GM21367 (cell line): ENCODE measurements at regions not wholly inside any gene's neighbourhood (a gene's known extent, or its start where the extent isn't known, plus 50 kb on each side); places are given as distances from the start of the nearest gene placed in this dataset.

ENCODE experiments used
- ATAC-seq: cut with Tn5 transposase; IDR thresholded peaks from one replicate; pipeline ENCODE4 v1.9.1; 2021; ENCODE audit not compliant: unreplicated experiment

DNA sequence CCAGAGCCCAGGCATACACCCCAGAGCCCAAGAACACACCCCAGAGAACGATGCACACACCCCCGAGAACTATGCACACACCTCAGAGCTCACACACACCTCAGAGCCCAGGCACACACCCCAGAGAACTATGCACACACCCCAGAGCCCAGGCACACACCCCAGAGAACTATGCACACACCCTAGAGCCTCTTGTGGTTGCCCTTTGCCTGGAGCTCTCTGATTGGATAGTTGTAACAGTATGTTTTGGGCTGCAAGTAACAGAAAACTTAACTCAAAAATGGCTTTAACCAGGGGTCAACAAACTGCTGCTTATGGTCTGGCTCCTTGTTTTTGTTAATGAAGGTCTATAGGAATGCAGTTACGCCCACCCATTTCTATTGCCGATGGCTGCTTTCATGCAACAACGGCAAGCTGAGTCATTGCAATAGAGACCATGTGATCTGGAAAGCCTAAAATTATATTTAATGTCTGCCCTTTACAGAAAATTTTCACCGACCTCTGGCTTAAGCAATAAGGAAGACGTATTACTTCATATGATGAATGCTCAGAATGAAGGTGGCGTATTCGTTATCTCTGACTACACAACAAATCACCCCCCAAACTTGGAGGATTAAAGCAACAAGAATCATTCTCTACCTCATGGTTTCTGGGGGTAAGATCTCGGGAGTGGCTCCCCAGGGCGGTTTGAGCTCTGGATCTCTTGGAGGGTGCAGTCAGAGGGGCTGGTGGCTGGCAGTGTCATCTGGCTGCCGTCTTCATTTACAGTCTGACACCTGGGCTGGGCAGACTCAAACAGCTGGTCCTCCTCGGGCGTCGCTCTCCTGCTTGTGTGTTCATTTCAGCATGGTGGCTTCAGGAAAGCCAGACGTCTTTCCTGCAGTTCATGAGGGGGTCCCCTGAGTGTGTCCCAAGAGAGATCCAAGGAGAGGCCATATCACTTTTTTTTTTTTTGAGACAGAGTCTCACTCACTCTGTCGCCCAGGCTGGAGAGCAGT, 66.3 kb upstream of the NCOR2 start:
- no peak for ATAC-seq

DNA sequence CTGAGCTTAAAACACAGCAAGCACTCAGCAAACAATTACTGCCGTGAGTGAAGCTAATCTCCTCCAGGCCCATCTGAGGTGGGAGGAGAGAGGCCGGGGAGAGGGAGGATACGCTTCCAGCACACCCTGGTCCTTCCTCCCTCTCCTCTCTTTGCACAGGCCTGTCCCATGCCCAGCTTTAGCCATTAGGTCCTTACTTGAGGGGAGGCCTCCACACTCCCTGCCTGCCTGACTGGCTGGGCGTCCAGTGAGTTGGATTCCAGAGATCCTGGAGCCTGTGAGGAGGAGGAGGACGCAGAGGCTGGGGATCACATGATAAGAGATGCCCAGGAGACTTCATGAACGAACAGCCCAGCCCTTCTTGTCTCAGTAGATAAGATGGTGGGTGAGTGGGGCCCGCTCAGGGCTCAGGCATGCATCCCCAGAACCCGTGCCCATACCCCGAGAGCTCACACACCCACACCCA, 65.1 kb upstream of the NCOR2 start:
- no peak for ATAC-seq

DNA sequence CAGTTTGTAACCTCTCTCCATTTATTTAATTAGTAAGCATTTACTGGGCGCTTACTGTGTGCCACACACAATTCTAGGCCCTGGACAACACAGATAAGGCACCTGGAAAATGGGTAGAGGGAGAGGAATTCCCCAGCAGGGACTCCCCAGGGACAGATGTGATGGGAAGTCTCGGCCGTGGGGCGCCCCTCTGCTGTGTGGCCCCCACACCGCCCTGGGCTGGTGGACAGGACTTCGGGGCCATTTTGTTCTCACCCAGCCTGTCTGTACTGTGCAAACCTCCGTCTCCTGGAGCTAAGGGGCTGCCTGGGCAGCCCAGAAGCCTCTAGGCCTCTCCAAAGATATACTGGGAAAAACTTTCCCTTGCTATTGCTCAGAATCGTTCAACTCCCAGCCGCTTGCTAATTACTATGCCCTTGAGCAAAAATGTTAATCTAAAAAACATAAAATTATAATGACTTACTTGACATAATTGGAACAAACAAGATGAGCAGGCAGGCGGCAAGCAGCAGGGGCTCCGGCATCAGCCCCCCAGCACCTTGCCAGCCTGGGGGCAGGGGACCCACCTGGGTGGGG, 64.4 kb upstream of the NCOR2 start:
- ATAC-seq = no peak

DNA sequence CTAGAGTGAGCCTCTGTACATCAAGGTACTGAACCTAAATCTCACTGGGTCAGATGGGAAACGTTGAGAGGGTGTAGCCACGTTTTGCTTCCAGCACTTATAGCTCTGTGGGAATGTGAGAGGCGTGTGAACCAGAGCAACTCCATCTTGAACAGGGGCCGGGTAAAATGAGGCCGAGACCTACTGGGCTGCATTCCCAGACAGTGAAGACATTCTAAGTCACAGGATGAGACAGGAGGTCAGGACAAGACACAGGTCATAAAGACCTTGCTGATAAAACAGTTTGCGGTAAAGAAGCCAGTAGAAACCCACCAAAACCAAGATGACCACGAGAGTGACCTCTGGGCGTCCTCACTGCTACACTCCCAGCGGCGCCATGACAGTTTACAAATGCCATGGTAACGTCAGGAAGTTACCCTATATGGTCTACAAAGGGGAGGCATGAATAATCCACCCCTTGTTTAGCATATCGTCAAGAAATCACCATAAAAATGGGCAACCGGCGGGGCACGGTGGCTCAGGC, 63.4 kb upstream of the NCOR2 start:
- no peak for ATAC-seq

DNA sequence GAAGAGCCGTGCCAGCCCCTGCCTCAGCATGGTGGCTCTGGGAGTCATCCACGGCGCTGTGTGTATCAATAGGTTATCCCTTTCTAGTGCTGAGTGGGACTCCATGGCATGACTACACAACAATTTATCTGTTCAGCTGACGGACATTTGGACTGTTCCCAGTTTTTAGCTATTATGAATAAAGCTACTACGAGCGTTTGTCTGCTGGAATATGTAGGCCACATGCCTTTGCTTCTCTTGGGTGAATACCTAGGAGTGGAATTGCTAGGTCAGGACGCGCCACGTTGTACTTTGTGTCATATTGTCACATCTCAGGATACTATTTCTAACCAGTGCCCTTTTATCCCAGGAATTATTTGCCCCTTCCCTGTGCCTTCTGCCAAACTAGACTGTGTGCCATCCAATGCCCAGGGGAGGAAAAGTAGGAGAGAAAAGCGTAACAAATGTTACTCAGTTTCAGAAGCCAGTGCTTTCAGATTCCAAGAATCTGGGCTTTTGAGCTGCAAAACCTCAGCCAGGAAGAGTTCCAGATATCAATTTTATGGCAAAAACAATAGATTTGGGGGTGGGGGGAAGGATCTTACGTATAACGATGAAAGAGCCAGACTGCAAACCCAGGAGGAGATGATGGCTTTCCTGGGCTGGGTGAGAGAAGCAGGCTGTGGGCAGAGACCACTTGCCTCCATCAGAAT, 62.5 kb upstream of the NCOR2 start:
- no peak for ATAC-seq

DNA sequence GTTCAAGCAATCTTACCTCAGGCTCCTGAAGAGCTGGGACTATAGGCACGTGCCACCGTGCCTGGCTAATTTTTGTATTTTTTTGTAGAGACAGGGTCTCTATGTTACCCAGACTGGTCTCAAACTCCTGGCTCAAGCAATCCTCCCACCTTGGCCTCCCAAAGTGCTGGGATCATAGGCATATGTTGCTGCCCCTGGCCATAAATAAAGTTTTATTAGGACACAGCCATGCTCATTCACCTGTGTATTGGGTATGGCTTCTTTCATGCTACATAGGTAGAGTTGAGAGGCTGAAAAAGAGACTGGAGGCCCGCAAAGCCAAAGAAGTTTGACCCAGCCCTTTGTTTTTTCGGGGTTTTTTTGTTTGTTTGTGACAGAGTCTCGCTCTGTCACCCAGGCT, 61.7 kb upstream of the NCOR2 start:
- no peak for ATAC-seq

DNA sequence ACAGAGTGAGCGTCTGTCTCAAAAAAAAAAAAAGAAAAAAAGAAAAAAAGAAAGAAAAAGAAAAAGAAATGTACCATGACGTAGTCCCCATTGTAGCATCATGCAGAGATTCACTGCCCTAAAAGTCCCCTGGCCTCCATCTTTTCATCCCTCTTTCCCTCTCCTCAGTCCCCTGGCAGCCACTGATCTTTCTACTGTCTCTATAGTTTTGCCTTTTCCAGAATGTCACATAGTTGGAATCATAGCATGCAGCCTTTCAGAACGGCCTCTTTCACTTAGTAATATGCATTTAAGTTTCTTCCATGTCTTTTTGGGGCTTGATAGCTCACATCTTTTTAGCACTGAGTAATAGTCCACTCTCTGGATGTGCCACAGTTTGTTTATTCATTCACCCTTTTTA, 60.5 kb upstream of the NCOR2 start:
- ATAC-seq = no peak

DNA sequence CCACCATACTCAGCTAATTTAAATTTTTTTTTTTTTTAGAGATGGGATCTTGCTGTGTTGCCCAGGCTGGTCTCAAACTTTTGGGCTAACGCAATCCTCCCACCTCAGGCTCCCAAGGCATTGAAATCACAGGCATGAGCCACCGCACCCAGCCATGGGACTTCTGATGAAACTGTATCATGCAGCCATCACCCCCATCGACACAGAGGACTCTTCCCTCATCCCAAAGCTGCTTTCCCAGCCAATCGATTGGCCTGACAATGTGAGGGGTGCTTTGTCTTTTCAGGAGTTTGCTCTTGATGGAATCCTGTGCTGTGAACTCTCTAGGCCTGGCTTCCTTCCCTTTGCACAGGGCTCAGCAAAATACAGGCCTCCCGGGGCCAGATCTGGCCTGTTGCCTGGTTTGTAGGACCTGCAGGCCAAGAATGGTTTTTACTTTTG, 59.6 kb upstream of the NCOR2 start:
- no peak for ATAC-seq

DNA sequence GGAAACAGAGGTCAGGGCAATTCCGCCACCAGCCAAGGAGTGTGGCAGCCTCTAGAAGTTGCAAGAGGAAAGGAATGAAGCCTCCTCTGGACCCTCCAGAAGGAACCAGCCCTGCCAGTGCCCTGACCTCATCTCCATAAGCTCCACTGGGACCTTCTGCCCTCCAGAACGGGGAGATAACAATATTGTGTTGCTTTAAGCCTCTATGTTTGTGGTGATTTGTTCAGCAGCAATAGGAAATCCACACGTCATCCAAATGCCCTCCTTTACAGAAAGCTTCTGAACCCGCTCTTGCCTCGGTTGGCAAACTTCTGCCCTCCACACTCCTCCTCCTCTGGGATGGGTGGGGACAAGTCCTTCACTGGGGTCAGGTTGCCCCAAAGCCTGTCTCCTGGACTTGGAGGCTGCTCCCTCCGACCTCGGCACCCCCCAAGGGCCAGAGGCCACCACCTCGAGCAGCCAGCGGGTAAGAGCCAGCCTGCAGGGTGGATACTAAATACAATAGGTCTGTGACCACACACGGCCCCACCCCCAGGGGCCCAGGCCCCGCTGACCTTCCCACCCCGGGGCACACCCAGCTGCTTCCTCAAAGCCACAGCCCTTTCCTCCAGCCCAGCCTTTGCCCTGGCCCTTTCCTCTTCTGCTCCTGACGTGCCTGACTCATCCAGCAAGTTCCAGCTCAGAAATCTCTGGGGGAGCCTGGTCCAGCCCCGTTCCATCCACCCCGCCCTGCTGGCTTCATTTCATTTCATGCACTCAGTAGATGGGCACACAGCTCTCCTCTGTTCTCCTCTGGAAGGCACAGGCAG, 58.7 kb upstream of the NCOR2 start:
- no peak for ATAC-seq

DNA sequence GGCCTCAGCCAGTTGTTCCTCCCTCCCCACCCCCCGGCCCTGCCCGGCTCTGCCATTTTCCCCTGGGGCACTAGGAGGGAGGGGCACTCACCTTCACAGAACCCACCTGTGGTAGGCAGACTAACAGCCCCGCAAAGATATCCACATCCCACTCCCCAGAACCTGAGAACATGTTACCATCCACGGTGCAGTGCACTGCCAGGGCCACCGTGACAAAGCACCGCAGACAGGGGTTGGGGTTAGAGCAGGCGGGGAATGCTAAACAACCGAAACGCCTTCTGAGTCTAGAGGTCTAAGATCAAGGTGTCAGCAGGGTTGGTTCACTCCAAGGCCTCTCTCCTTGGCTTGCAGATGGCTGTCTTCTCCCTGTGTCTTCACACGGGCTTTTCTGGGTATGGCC, 57.4 kb upstream of the NCOR2 start:
- ATAC-seq = no peak

DNA sequence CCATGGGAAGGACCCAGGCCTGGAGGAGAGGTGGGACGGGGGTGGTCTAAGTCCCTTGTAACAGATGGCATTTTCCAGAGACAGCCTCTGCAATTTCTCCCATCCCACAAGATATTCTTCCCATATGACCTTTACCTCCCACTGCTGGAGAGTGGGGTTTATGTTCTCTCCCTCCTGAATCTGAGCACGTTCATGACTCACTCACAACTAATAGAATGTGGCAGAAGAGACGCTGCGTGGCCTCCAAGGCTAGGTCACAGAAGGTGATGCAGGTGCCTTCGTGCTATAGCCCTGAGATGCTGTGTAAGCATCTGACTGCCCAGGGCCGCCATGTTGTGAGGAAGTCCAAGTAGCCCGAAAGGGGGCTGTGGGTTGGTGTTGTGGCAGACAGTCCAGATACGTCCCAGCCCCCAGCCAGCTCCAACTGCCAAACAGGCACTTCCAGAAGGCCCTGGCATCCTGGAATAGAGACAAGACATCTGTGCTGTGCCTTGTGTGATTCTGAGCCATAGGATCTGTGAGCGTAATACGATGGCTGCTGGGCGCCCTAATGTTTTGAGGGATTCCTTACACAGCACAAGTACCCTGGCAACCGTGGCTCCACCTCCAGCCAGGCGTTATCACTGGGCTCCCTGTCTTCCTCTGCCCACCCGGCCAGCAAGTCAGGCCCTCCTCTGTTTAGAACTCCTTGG, 56.1 kb upstream of the NCOR2 start:
- ATAC-seq = no peak

DNA sequence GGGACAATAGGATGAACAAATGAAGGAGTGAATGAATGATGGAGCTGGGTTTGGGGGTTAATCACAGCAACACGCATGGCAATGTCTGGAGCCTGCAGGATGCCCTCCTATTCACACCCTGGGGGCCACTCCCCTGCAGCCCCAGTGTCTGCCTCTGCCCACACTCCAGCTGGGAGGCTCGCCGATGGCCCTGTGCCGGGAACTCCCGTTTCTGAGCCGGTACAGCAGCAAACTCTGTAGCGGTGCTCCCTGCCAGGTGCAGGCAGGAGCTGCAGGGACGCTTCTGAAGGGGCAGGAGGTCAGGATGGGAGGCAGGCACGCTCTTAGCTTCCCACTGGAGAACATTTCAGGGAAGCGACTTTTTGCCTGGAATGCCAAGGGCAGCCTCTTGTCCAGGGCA, 55.4 kb upstream of the NCOR2 start:
- no peak for ATAC-seq

DNA sequence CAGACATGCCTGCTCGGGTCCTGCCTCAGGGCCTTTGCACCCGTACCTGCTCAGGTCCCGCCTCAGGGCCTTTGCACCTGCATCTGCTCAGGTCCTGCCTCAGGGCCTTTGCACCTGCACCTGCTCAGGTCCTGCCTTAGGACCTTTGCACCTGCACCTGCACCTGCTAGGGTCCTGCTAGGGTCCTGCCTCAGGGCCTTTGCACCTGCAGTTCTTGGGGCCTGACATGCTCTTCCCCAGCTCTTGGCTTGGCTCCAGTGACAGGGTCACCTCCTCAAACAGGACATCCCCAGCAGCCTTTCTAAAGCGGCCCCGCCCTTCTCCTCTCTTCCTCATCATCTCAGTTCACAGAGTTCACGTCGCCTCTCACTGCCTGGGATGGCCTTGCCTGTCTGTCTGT, 54.9 kb upstream of the NCOR2 start:
- no peak for ATAC-seq

DNA sequence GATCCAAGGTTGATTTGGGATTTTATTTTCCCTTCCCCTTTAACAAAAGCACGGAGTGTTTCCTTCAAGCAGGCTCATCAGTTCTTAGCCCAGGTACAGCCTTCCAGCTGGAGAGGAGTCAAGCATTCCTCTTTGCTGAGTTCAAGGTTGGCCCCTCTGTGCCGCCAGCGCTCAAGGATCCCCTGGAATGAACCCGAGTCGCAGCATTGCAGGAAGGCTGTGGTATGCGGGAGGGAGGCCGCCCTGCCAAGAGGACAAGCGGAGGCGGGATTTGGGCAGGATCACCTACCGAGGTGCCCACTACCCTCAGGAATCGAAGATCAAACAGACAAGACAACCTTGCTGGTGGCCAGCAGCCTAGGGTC, 53.9 kb upstream of the NCOR2 start:
- ATAC-seq = no peak

DNA sequence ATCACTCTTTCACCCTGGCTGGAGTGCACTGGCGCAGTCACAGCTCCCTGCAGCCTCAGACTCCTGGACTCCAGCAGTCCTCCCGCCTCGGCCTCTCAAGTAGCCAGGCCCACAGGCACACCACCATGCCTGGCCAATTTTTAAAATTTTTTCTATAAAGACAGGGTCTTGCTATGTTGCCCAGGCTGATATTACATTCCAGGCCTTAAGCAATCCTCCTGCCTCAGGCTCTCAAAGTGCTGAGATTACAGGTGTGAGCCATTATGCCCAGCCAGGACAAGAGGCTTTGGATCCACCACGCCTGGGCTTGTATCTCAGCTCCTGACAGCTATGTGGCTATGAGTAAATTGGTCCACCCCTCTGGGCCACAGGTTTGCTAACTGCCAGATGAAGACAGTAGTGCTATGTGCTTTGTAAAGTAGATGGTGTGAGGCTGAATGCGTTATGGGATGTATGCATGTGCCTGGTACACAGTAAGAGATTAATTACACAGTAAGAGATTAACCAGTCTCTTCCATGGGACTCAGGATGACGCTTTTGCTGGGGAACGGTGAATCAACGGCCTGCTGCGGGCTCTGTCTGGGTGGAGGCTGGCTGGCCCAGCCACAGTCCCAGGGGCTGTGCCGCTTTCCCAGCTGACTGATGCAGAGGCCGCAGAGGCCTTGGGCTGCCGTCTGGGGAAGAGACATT, 53.3 kb upstream of the NCOR2 start:
- ATAC-seq = no peak

DNA sequence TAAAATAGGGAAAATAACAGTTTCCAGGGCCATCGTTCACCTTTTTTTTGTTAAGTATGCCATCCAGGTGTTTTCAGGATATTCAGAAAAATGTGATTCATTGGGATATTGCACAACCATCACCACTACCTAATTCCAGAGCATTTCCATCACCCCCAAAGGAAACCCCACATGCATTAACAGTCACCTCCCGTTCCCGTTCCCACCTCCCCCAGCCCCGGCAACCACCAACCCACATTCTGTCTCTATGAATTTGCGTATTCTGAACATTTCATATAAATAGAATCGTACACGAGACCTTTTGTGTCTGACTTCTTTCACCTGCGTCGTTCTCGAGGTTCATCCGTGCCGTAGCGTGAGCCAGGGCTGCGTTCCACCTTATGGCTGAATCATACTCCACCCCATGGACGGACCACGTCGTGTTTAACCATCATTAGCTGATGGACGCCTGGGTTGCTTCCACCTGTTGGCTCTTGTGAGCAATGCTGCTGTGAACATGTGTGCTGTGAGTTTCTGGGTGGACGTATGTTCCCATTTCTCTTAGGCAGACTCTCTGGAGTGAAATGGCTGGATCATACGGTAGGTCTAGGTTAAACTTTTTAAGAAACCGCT, 51.0 kb upstream of the NCOR2 start:
- ATAC-seq = no peak

DNA sequence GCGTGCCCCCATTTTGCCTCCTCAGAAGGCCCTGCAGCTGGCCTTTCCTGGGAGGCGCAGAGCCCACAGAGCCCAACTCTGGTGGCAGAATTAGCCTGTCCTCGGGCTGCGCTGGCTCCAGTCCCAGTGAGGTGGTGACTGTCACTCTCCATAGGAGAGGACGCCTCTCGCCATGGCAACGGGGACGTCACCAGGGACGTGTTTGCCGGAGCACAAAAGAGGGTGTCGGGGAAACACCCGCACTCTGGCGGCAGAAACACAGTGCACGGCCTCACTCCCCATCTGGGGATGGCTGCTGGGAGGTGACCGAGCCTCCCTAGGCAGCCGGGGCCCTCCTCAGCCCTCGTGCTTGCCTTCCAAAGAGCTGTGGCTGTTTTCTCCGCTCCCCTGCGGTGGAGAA, 50.2 kb upstream of the NCOR2 start:
- no peak for ATAC-seq
